LNCAP (cell line): ENCODE measurements at regions not wholly inside any gene's neighbourhood (a gene's known extent, or its start where the extent isn't known, plus 50 kb on each side); places are given as distances from the start of the nearest gene placed in this dataset.

Experiments
- CTCF ChIP-seq: fragments of 450-650 bp; IDR thresholded peaks from 2 replicates; pipeline ENCODE4 v1.5.1; 2017; ENCODE audit warnings: mild to moderate bottlenecking

- no peak for TF ChIP-seq CTCF
These were observed 193.0 kb downstream of the NDFIP2 start for GRCh38 chr13:79673993-79674377.

- no peak for TF ChIP-seq CTCF
These were observed 192.5 kb downstream of the NDFIP2 start for GRCh38 chr13:79673310-79673992.

- TF ChIP-seq CTCF, result no peak
These were observed 190.5 kb downstream of the NDFIP2 start for GRCh38 chr13:79671420-79671819.

- no peak for TF ChIP-seq CTCF
These were observed 187.3 kb downstream of the NDFIP2 start for GRCh38 chr13:79668201-79668752.

- no peak for TF ChIP-seq CTCF
These were observed 186.8 kb downstream of the NDFIP2 start for GRCh38 chr13:79667771-79668170.

GRCh38 chr13:79663977-79664636 lies 183.2 kb downstream of the NDFIP2 start:
- TF ChIP-seq CTCF, result no peak

- TF ChIP-seq CTCF, result no peak
These were observed 182.5 kb downstream of the NDFIP2 start for GRCh38 chr13:79663435-79663834.
